K562 (cell line): ENCODE measurements at regions not wholly inside any gene's neighbourhood (a gene's known extent, or its start where the extent isn't known, plus 50 kb on each side); places are given as distances from the start of the nearest gene placed in this dataset.

Source experiments
- BRCA1 ChIP-seq, 2 experiments: fragments of 450-650 bp in 1 of 2; sonication (generic) in 1 of 2; formaldehyde crosslinking in 1 of 2; IDR thresholded peaks; 2 replicates each; pipeline versions ENCODE4 v1.5.0 to v1.6.1; 2017 to 2020; ENCODE audit warnings: mild to moderate bottlenecking in 1 of 2, missing genetic modification reagents in 1 of 2
- CHD2 ChIP-seq: IDR thresholded peaks from 2 replicates; pipeline ENCODE4 v1.6.1; 2011; ENCODE audit warnings: low read depth, low read length
- CREB1 ChIP-seq, 2 experiments: sonication (generic) in 1 of 2; formaldehyde crosslinking in 1 of 2; IDR thresholded peaks; 2 replicates each; pipeline versions ENCODE4 v1.6.1 to v1.8.0; 2012 to 2022; ENCODE audit warnings: inconsistent platforms in 1 of 2, mild to moderate bottlenecking in 1 of 2, missing genetic modification reagents in 1 of 2, moderate library complexity in 1 of 2
- MYC ChIP-seq, 2 experiments: fragments of 250-450 bp in 1 of 2; sonication (Bioruptor Pico) in 1 of 2; IDR thresholded peaks; 2 replicates each; pipeline versions ENCODE4 v1.5.1 to v1.6.1; 2012 to 2021; ENCODE audit warnings: low read depth in 2 of 2, borderline replicate concordance in 1 of 2, improper control_type of control experiment in 1 of 2, low read length in 1 of 2, mild to moderate bottlenecking in 1 of 2, moderate library complexity in 1 of 2
- ZBTB33 ChIP-seq: sonication (generic); formaldehyde crosslinking; IDR thresholded peaks from 2 replicates; pipeline ENCODE4 v1.8.1; 2023; ENCODE audit warnings: mild to moderate bottlenecking, missing genetic modification reagents
- ZNF274 ChIP-seq: IDR thresholded peaks from 2 replicates; pipeline ENCODE4 v1.6.1; 2011; ENCODE audit warnings: low read depth, mild to moderate bottlenecking, low read length, moderate library complexity, borderline replicate concordance
- TF ChIP-seq, protein P1 (sequence below), 3 experiments: IDR thresholded peaks in 2 of 3; conservative IDR thresholded peaks in 1 of 3; 2 replicates each; pipeline ENCODE4 v1.5.1; 2011 to 2012; ENCODE audit warnings: low read length in 3 of 3, mild to moderate bottlenecking in 3 of 3, control low read depth in 2 of 3, improper control_type of control experiment in 1 of 3, inconsistent platforms in 1 of 3, low read depth in 1 of 3, mixed read lengths in 1 of 3, moderate library complexity in 1 of 3; ENCODE audit not compliant: insufficient read depth in 2 of 3

DNA sequence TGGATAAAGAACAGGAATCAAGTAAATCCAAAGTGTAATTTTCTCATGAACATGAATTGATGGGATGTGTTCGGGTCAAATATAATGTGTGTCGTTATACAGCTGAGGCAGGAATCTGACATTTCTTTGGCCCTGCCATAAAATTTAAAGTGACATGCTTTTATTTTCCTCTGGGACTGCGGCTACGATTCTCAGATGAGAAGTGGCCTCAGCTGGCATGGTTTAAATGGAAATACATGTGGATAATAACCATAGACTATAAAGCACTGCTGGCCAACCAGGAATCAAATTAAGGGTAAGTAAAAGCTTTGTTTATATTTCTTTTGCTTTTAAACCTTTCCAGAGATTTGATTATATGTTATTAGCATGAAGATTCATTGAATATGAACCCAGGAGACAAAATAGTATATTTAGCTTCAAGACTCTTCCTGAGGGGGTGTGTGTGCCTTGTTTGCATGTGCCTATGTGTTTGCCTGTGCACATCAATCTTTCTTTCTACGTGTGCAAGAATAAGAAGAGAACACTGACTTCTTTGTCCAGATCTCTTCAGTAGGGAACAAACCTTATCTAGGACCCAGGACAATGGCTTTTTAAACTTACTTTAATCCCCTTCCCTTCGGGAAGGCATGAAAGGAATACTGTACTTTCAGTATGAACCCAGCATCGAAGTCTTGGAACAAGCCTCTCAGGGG is 629.0 kb upstream of the PFKP start:
- TF ChIP-seq CREB1 (IDR thresholded peaks at IDR 0.05), result no peak
- no peak for TF ChIP-seq CREB1 (CRISPR knock-in tag; IDR thresholded peaks at IDR 0.05)
- TF ChIP-seq BRCA1 (IDR thresholded peaks at IDR 0.05), result no peak
- no peak for TF ChIP-seq BRCA1 (CRISPR knock-in tag; IDR thresholded peaks at IDR 0.05)
- no peak for TF ChIP-seq ZBTB33
- TF ChIP-seq CHD2, result no peak
- no peak for TF ChIP-seq MYC (IDR thresholded peaks at IDR 0.05; ENCODE audit: low read depth, low read length)
- no peak for TF ChIP-seq MYC (CRISPR knock-in tag; IDR thresholded peaks at IDR 0.05; ENCODE audit: borderline replicate concordance, low read depth)
- TF ChIP-seq, protein P1, sequence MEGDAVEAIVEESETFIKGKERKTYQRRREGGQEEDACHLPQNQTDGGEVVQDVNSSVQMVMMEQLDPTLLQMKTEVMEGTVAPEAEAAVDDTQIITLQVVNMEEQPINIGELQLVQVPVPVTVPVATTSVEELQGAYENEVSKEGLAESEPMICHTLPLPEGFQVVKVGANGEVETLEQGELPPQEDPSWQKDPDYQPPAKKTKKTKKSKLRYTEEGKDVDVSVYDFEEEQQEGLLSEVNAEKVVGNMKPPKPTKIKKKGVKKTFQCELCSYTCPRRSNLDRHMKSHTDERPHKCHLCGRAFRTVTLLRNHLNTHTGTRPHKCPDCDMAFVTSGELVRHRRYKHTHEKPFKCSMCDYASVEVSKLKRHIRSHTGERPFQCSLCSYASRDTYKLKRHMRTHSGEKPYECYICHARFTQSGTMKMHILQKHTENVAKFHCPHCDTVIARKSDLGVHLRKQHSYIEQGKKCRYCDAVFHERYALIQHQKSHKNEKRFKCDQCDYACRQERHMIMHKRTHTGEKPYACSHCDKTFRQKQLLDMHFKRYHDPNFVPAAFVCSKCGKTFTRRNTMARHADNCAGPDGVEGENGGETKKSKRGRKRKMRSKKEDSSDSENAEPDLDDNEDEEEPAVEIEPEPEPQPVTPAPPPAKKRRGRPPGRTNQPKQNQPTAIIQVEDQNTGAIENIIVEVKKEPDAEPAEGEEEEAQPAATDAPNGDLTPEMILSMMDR (IDR thresholded peaks at IDR 0.05 in 2 of 3, conservative IDR thresholded peaks at IDR 0.05 in 1 of 3; ENCODE audit: insufficient read depth in 2 of 3, low read depth in 1 of 3, low read length in 3 of 3), result no peak
- no peak for TF ChIP-seq ZNF274
